CD4-positive, alpha-beta T cell treated with Interleukin-1 beta for 1 hour (primary cell): ENCODE measurements at regions not wholly inside any gene's neighbourhood (a gene's known extent, or its start where the extent isn't known, plus 50 kb on each side); places are given as distances from the start of the nearest gene placed in this dataset.

Experiments used
- DNase-seq, 2 donors: peaks; one replicate each; pipeline ENCODE4 v3.0.0-alpha.2; 2020 to 2022

GRCh38 chr13:63972328-63972727 is 2556.7 kb upstream of the PCDH20 start:
- DNase-seq, result no peak

- DNase-seq, result no peak
Observed at GRCh38 chr13:63954683-63955082, 2539.0 kb upstream of the PCDH20 start.

GRCh38 chr13:63948045-63948444 is 2532.4 kb upstream of the PCDH20 start:
- no peak for DNase-seq

GRCh38 chr13:63944911-63945310 is 2529.3 kb upstream of the PCDH20 start:
- no peak for DNase-seq

- no peak for DNase-seq
Observed at GRCh38 chr13:63942372-63942771, 2526.7 kb upstream of the PCDH20 start.

GRCh38 chr13:63938851-63939250 is 2523.2 kb upstream of the PCDH20 start:
- DNase-seq, result no peak

- DNase-seq, result no peak
Observed at GRCh38 chr13:63910511-63910910, 2494.9 kb upstream of the PCDH20 start.

GRCh38 chr13:63909726-63910375 is 2494.2 kb upstream of the PCDH20 start:
- no peak for DNase-seq

GRCh38 chr13:63902141-63902540 is 2486.5 kb upstream of the PCDH20 start:
- DNase-seq, result no peak

- DNase-seq, result no peak
Observed at GRCh38 chr13:63901630-63902029, 2486.0 kb upstream of the PCDH20 start.

- no peak for DNase-seq
Observed at GRCh38 chr13:63900406-63900805, 2484.8 kb upstream of the PCDH20 start.

- no peak for DNase-seq
Observed at GRCh38 chr13:63896321-63896720, 2480.7 kb upstream of the PCDH20 start.

- DNase-seq, result no peak
Observed at GRCh38 chr13:63882052-63882451, 2466.4 kb upstream of the PCDH20 start.

GRCh38 chr13:63880705-63881104 is 2465.1 kb upstream of the PCDH20 start:
- DNase-seq, result no peak

- no peak for DNase-seq
Observed at GRCh38 chr13:63873936-63874335, 2458.3 kb upstream of the PCDH20 start.

- DNase-seq, result no peak
Observed at GRCh38 chr13:63864171-63864902, 2448.7 kb upstream of the PCDH20 start.

GRCh38 chr13:63855457-63856118 is 2439.9 kb upstream of the PCDH20 start:
- DNase-seq, result no peak

GRCh38 chr13:63853816-63854215 is 2438.2 kb upstream of the PCDH20 start:
- no peak for DNase-seq

GRCh38 chr13:63851526-63851925 is 2435.9 kb upstream of the PCDH20 start:
- DNase-seq, result no peak

GRCh38 chr13:63843766-63844699 is 2428.4 kb upstream of the PCDH20 start:
- no peak for DNase-seq

- DNase-seq, result no peak
Observed at GRCh38 chr13:63842102-63842501, 2426.5 kb upstream of the PCDH20 start.

- no peak for DNase-seq
Observed at GRCh38 chr13:63840551-63841421, 2425.1 kb upstream of the PCDH20 start.
